Stimulated activated CD4-positive, alpha-beta T cell treated with anti-CD3 and anti-CD28 coated beads, Interleukin-1b, Interleukin-23, amount 100 ng/mL, for 1 hour (primary cell): ENCODE measurements at regions not wholly inside any gene's neighbourhood (a gene's known extent, or its start where the extent isn't known, plus 50 kb on each side); places are given as distances from the start of the nearest gene placed in this dataset.

Experiments
- DNase-seq, 2 donors: peaks; one replicate each; pipeline ENCODE4 v3.0.0-alpha.2; 2020; ENCODE audit warnings: low read depth in 2 of 2

- DNase-seq = no peak
Observed at GRCh38 chr5:174371600-174372094, 326.1 kb downstream of the NSG2 start.

- DNase-seq = no peak
Observed at GRCh38 chr5:174374206-174374605, 328.7 kb downstream of the NSG2 start.

GRCh38 chr5:174376056-174376455 is 330.6 kb downstream of the NSG2 start:
- no peak for DNase-seq

DNA sequence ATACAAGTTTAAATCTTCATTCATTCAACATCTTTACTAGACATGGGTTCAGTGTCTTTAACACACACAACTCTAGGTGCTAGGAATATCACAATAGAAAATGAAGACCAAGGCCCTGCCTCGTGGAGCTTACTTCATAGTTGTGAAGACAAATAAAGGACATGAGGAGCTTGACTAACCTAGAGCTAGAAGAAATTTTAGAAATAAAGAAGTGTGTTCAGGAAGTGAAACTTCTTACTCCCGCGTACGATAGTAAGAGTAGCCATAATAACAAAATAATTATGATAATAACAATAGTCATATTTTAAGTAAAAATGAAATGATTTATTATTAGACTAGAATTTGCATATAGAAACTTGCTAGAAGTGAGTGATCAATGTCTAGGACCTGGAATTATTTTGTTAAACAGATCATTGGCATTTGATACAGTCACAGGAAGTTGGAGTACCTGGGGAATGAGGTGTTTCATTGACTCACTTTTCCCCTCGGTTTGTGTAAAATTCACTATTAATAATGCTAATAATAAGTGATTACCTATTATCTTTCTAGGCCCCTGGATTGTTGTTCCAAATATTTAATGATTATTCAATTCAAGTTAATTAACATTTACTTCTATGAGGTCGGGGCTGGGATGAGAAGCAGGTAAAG is 331.3 kb downstream of the NSG2 start:
- no peak for DNase-seq

DNA sequence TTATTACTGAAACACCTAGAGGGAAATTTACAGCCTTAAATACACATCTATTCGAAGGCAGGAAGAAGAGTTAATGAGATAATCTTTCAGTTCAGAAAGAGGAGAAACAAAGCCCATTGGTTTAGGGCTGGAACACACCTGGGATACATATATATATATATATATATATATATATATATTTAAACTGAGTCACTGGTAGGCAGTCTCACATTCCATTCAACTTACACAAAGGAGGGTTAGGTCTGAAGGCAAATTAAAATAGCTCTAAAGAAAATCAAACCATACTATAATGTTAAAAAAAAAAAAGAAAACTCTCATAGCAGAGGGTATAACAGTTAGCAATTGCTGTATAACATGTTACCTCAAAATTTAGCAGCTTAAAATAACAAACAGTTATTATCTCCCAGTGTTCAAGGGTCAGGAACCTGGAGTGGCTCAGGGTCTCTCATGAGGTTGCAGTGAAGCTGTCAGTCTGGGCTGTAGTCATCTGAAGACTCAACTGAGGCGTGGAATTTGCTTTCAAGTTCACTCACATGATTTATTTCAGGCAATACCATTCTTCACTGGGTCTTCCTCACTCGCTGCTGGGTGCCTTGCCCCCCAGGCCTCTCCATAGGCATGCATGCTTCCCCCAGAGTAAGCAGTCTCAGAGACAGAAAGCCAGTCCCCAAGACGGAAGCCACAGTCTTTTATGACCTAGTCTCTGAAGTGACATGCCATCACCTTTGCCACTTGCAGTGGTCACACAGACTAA is 332.8 kb downstream of the NSG2 start:
- no peak for DNase-seq

DNA sequence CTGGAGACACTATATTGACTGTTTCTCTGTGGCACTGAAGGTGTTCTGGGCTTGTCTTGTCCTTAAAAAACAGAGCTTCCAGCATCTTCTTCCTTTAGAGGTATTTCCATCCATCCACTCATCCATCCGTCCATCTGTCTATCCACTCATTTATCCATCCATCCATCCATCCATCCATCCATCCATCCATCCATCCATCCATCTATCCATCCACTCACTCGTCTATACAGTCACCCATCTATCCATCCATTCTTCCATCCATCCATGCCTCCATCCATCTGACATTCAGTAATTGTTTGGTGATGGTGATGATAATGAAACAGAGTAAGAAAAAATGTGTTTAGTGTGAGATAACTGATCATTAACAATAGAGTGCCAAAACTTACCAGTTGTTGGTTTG is 334.8 kb downstream of the NSG2 start:
- DNase-seq = no peak

DNA sequence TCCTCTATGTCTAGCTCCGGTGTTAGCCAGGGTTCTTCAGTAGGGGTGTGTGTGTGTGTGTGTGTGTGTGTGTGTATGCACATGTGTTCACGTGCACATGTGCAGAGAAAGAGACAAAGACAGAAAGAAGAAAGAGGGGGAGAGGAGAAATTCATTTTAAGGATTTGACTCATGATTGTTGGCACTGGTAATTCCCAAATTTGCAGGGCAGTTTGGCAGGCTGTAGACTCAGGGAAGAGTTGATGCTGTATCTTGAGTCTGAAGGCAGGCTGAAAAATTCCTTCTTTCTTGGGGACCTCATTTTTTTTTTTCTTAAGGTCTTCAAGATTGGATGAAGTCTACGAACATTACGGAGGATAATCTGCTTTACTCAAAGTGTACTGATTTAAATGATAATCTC is 335.7 kb downstream of the NSG2 start:
- DNase-seq = no peak

GRCh38 chr5:174383210-174384167 is 338.0 kb downstream of the NSG2 start:
- DNase-seq = no peak

DNA sequence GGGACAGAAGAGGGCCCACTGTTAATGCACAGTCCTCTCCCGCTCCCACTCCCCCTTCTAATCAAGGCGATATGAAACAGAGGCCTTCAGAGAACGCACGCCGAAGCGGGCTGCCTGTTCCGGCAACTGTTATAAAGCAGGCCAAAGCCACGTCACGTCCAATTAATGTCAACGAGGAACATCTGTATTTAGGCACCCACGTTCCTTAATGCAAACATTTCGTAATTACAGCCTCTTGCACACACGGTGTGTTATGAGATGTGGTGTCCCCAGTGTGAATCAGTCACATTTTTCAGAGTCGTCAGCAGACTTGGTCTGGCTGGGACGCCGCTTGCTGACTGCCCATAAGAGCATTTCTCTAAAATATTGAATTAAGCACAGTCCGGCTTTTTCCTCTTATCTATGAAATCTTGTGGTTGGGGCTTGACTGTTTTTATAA is 339.0 kb downstream of the NSG2 start:
- no peak for DNase-seq

DNA sequence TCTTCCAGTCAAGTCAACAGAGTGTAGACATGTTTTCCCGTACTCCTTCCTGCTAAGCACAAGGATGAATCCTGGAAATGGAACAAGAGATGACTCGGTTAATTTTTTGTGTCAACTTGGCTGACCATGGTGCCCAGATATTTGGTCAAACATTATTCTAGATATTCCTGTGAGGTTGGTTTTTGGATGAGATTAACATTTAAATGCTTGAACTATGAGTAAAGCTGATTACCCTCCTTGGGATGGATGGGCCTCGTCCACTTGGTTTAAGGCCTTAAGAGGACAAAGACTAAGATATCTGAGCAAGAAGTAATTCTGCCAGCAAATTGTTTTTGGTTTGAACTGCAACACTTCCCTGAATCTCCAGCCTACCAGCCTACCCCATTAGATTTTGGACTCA is 338.1 kb upstream of the MSX2 start:
- DNase-seq = no peak

DNA sequence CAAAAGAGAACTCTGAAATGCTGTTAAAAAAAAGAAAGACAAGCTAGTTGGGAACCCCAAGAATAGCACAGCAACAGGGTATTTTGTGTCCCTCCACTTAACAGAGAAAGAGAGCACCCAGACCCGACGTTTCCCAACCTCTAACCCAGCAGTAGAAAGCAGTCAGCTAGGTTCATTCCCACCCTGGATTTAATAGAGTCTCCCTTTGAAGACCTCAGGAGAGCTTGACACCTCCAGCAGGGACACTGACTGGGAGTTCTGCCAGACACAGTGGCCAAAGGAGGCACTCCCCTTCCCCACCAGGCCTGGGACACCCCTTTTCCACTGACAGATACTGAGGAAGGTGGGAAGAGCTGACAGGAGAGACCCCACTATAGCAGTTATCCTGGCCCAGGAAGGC is 337.5 kb upstream of the MSX2 start:
- DNase-seq = no peak

DNA sequence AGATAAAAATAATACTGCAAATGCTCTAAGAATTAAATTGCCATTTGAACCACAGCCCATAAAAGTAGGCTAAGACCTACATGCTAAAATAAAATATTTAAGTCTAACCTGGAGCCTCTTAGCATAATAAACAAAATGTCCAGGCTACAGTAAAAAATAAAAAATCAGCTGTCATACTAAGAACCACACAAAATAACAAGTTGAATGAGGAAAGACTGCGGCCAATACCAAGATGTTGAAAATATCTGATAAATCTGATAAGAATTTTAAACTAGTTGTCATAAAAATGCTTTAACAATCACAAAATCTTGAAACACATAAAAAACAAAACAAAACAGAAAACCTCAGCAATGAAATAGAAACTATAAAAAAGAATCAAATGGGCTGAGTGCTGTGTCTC is 336.9 kb upstream of the MSX2 start:
- no peak for DNase-seq

DNA sequence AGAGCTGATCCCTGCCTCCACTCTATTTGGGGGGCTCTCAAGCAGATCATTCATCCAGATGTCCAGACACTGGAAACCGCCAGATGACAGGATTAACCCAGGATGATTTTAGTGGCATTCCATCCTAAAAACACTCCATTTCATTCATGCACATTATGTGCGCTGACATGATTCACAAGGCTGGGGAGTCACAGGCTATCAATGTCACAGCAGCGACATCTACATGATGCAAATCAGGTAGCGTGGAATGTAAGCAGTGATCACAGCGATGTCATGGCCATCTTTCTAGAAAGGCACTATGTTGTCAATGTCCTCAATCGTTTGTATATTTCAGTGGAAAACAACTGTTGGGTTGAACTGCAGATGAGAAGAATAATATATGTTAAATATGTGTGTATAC is 331.5 kb upstream of the MSX2 start:
- DNase-seq = no peak

GRCh38 chr5:174396541-174396940 is 327.8 kb upstream of the MSX2 start:
- no peak for DNase-seq

- DNase-seq = no peak
Observed at GRCh38 chr5:174397206-174397605, 327.2 kb upstream of the MSX2 start.

DNA sequence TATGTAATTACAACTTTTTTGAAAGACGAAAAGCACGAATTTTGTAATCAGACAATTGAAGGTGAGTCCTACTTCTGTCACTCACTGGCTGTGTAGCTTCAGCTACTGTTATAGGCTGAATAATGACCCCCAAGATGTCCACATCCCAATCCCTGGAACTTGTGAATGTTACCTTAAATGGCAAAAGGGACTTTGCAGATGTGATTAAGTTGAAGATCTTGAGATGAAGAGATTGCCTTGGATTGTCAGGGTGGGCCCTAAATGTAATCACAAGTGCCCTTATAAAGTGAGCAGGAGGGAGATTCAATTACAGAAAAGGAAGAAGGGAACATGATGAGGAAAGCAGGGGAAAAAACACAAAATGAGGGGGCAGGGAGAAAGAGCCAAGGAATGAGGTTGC is 326.2 kb upstream of the MSX2 start:
- DNase-seq = no peak

DNA sequence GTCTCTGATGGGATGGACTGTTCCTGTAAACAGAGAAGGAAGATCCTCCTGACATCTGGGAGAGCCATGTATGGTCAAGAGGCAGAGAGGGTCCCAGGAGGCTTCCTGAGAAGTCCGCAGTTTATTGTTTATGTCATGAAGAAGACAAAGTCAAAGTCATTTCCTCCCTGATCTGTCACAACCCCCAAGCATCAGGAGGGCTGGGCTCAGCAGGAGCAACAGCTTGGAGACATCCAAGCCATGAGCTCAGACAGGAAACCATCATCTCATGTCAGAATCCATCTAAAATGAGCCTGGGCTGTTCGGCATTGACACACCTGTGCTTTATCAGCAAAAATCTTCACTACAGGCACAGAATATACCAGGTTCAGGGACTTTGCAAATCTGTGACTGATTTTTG is 325.0 kb upstream of the MSX2 start:
- no peak for DNase-seq

DNA sequence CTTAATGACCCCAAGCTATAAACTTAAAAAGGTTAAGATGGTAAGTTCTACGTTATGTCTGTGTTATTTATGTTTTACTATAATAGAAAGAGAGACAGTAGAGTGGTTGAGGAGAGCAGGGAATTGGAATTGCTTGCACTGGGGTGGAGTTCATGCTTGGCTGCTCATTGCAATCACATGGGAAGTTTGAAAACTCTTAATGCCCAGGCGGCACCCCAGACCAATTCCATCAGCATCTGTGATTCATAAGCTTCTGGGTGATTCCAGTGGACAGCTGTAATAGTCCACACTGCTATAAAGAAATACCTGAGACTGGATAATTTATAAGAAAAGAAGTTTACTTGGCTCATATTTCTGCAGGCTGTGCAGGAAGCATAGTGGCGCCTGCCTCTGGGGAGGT is 323.9 kb upstream of the MSX2 start:
- no peak for DNase-seq

- DNase-seq = no peak
Observed at GRCh38 chr5:174401793-174402192, 322.6 kb upstream of the MSX2 start.

- DNase-seq = no peak
Observed at GRCh38 chr5:174402222-174402812, 322.1 kb upstream of the MSX2 start.

DNA sequence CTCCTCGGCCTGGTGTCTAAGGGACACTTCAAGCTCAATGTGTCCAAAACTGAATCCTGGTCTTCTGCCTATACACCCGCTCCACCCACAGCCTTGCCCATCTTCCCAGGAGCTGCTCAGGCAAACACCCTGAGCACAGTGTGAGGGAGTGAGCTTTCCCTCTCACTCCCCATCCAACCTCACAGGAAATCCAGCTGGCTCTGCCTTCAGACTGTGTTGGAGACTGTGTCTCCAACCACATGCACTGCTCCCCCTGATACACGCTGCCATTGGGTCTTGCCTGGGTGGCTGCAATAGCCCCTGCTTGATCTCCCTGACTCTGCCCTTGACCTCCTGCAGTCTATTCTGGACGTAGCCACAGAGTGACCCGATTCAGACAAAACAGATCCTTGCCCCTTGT is 319.5 kb upstream of the MSX2 start:
- no peak for DNase-seq

DNA sequence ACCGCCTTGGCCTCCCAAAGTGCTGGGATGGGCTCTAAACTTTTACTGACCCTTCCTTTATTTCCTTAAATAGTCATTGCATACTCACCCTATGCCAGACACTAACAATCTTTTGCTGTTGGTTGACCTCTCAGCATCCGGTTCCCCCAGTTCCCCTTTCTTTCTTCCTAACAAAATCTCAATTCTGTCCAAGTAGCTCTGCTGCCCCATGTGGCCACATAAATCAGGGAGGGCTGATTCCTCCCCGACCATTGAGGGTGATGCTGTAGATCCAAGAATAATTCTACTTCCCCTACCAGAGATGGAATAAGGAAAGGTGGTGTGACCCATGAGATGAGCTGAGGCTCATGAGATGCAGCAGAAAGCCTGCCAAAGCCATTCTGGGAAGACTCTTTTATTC is 315.3 kb upstream of the MSX2 start:
- DNase-seq = no peak
